ENCODE measurements at regions not wholly inside any gene's neighbourhood (a gene's known extent, or its start where the extent isn't known, plus 50 kb on each side); places are given as distances from the start of the nearest gene placed in this dataset.

DNA sequence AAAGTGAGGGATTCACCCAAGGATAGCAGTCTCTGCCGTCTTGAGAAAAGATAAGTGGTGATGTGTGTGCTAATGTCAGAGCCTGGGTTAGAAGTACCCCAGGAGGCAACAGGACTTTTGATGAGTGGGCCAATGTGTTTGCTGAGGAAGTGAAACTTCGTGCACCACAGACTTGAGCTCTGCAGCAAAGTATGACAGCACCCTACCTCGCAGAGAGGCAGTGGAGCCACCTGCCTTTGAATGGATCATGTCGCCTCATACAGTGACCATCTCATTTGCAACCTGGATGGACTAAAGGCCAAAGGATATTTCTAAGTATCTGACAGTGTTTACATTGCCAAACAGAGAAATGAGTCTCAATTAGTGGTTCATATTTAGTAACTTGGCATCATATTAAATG, 593.9 kb upstream of the GRAMD2B start (continued):
- TF ChIP-seq MAX (IDR thresholded peaks at IDR 0.05): no peak
- no peak for TF ChIP-seq EGR1 (IDR thresholded peaks at IDR 0.05; ENCODE audit: low read depth in 2 of 2)
- TF ChIP-seq RXRA (IDR thresholded peaks at IDR 0.05): no peak
- no peak for TF ChIP-seq TAF1 (conservative IDR thresholded peaks at IDR 0.05)

DNA sequence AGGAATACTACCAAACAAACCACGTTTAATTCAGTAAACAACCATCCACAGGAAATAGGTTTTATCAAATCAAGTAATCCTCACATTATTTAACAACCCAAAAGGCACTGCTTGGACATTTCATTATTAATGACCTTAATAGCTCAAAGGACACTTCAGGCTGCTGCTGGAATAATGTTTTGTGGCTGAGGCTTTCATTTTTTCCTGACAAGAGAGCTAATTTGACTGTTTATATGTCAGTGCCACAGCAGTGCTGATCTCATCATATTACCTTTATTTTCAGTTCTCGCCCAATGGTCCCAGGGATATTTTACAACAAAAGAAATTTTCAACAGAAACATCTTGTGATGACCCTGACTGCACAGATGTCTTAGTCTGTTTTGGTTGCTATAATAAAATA, 589.8 kb upstream of the GRAMD2B start:
- Histone ChIP-seq H3K9ac (ENCODE audit: low read depth in 1 of 2, low read length in 2 of 2) (no peak overlapping the region), H3K27ac (ENCODE audit: low read depth in 1 of 2, low read length in 2 of 2) (no peak overlapping the region), H3K27me3 (ENCODE audit: control insufficient read depth in 4 of 4, insufficient read depth in 4 of 4, low read length in 3 of 4) (no peaks in the 10 kb centered on the region), H3K4me1 (ENCODE audit: control insufficient read depth in 4 of 4, insufficient read depth in 4 of 4, low read length in 3 of 4) (no peaks in the 10 kb centered on the region), H3K4me3 (ENCODE audit: low read depth in 1 of 3, low read length in 3 of 3) (no peak overlapping the region), H3K36me3 (ENCODE audit: control insufficient read depth in 4 of 4, insufficient read depth in 3 of 4, low read depth in 1 of 4, low read length in 3 of 4) (no peaks in the 10 kb centered on the region), H3K9me3 (ENCODE audit: control insufficient read depth in 4 of 4, low read length in 3 of 4) (peaks cover 0 to 3% (median 0%) of the 10 kb centered on the region in 4 donors)
- DNase-seq (ENCODE audit: low spot score): no peak
- WGBS: 58% methylated on average over 2 of the region's 2 CpGs
- TF ChIP-seq, protein P1, sequence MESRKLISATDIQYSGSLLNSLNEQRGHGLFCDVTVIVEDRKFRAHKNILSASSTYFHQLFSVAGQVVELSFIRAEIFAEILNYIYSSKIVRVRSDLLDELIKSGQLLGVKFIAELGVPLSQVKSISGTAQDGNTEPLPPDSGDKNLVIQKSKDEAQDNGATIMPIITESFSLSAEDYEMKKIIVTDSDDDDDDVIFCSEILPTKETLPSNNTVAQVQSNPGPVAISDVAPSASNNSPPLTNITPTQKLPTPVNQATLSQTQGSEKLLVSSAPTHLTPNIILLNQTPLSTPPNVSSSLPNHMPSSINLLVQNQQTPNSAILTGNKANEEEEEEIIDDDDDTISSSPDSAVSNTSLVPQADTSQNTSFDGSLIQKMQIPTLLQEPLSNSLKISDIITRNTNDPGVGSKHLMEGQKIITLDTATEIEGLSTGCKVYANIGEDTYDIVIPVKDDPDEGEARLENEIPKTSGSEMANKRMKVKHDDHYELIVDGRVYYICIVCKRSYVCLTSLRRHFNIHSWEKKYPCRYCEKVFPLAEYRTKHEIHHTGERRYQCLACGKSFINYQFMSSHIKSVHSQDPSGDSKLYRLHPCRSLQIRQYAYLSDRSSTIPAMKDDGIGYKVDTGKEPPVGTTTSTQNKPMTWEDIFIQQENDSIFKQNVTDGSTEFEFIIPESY (IDR thresholded peaks at IDR 0.05): no peak
- TF ChIP-seq HNF4A (conservative IDR thresholded peaks at IDR 0.05) (no peak), TAF1 (conservative IDR thresholded peaks at IDR 0.05) (no peak), EGR1 (IDR thresholded peaks at IDR 0.05; ENCODE audit: low read depth in 2 of 2) (no peak), HNF4G (IDR thresholded peaks at IDR 0.05) (no peak), MAX (IDR thresholded peaks at IDR 0.05) (no peak), CTCF (IDR thresholded peaks at IDR 0.05; ENCODE audit: low read depth, low read length, missing input control) (no peak), RXRA (IDR thresholded peaks at IDR 0.05) (no peak), GABPA (IDR thresholded peaks at IDR 0.05 in 1 of 2, conservative IDR thresholded peaks at IDR 0.05 in 1 of 2) (no peak)

DNA sequence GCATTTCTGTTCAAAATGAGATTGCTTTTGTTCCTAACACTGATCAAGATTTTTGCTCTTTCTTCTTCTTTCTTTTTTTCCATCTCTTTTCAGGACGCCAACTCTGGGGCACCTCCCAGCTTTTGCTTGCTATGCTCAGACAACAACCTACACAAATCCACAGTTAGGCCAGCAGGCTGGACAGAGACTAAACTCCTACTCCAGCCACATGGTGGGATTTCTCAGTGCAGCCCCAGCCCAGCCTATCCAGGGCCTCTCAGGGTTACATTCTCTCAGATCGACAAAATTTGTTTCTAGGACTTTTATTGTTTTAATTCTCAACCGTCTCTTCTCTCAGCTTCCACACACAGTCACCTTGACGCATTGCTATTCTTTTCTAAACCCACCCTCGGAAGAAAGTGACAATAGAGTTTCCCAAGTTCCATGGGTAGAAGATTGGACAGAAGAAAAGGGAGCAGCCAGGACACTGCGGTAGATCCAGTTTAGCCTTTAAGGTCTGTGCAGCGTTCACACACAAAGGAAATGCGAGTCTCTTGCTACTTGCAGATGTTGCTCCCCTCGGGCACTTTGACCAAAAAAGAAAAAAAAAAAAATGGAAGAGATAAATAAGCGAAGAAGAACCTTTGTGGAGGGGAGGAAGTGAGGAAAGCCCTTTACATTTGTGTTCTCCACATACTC, 588.6 kb upstream of the GRAMD2B start:
- no peaks in the 10 kb centered on the region for H3K36me3 ChIP-seq (ENCODE audit: control insufficient read depth in 4 of 4, insufficient read depth in 3 of 4, low read depth in 1 of 4, low read length in 3 of 4)
- H3K27me3 ChIP-seq (ENCODE audit: control insufficient read depth in 4 of 4, insufficient read depth in 4 of 4, low read length in 3 of 4): no peaks in the 10 kb centered on the region
- DNase-seq (ENCODE audit: low spot score): no peak
- H3K27ac ChIP-seq (ENCODE audit: low read depth in 1 of 2, low read length in 2 of 2): no peak overlapping the region
- WGBS: 89% methylated on average over 10 of the region's 10 CpGs
- H3K9ac ChIP-seq (ENCODE audit: low read depth in 1 of 2, low read length in 2 of 2): no peak overlapping the region
- H3K4me3 ChIP-seq (ENCODE audit: low read depth in 1 of 3, low read length in 3 of 3): no peak overlapping the region
- no peaks in the 10 kb centered on the region for H3K4me1 ChIP-seq (ENCODE audit: control insufficient read depth in 4 of 4, insufficient read depth in 4 of 4, low read length in 3 of 4)
- TF ChIP-seq CTCF (IDR thresholded peaks at IDR 0.05; ENCODE audit: low read depth, low read length, missing input control): no peak
- TF ChIP-seq FOXA2 (IDR thresholded peaks at IDR 0.05): no peak
- no peak for TF ChIP-seq TAF1 (conservative IDR thresholded peaks at IDR 0.05)
- TF ChIP-seq JUND (IDR thresholded peaks at IDR 0.05): no peak
- no peak for TF ChIP-seq MAX (IDR thresholded peaks at IDR 0.05)
- no peak for TF ChIP-seq RXRA (IDR thresholded peaks at IDR 0.05)
- TF ChIP-seq YY1 (IDR thresholded peaks at IDR 0.05): no peak
- TF ChIP-seq HNF4G (IDR thresholded peaks at IDR 0.05): no peak
- TF ChIP-seq SP1 (IDR thresholded peaks at IDR 0.05): no peak
- no peak for TF ChIP-seq RAD21 (IDR thresholded peaks at IDR 0.05)
- TF ChIP-seq NR2F2 (IDR thresholded peaks at IDR 0.05): no peak
- no peak for TF ChIP-seq GABPA (IDR thresholded peaks at IDR 0.05 in 1 of 2, conservative IDR thresholded peaks at IDR 0.05 in 1 of 2)
- TF ChIP-seq HNF4A (conservative IDR thresholded peaks at IDR 0.05): no peak
- peaks cover 0 to 3% (median 0%) of the 10 kb centered on the region in 4 donors for H3K9me3 ChIP-seq (ENCODE audit: control insufficient read depth in 4 of 4, low read length in 3 of 4)

All from liver (tissue), 8 donors.